ENCODE measurements at regions not wholly inside any gene's neighbourhood (a gene's known extent, or its start where the extent isn't known, plus 50 kb on each side); places are given as distances from the start of the nearest gene placed in this dataset.

- TF ChIP-seq ZNF623 (tag by site-specific recombination; IDR thresholded peaks at IDR 0.05) (no peak), RBAK (tag by site-specific recombination; IDR thresholded peaks at IDR 0.05) (no peak), SCRT1 (tag by site-specific recombination; IDR thresholded peaks at IDR 0.05; ENCODE audit: borderline replicate concordance) (no peak), ZNF223 (tag by site-specific recombination; IDR thresholded peaks at IDR 0.05) (no peak), ZBTB7A (tag by site-specific recombination; IDR thresholded peaks at IDR 0.05; ENCODE audit: low read depth) (no peak), ZNF174 (tag by site-specific recombination; IDR thresholded peaks at IDR 0.05) (no peak)
- TF ChIP-seq, protein P1, sequence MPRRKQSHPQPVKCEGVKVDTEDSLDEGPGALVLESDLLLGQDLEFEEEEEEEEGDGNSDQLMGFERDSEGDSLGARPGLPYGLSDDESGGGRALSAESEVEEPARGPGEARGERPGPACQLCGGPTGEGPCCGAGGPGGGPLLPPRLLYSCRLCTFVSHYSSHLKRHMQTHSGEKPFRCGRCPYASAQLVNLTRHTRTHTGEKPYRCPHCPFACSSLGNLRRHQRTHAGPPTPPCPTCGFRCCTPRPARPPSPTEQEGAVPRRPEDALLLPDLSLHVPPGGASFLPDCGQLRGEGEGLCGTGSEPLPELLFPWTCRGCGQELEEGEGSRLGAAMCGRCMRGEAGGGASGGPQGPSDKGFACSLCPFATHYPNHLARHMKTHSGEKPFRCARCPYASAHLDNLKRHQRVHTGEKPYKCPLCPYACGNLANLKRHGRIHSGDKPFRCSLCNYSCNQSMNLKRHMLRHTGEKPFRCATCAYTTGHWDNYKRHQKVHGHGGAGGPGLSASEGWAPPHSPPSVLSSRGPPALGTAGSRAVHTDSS (tag by site-specific recombination; IDR thresholded peaks at IDR 0.05), result no peak
Measured at GRCh38 chr5:104172976-104173375, 610.4 kb upstream of the NUDT12 start (continued).

DNA sequence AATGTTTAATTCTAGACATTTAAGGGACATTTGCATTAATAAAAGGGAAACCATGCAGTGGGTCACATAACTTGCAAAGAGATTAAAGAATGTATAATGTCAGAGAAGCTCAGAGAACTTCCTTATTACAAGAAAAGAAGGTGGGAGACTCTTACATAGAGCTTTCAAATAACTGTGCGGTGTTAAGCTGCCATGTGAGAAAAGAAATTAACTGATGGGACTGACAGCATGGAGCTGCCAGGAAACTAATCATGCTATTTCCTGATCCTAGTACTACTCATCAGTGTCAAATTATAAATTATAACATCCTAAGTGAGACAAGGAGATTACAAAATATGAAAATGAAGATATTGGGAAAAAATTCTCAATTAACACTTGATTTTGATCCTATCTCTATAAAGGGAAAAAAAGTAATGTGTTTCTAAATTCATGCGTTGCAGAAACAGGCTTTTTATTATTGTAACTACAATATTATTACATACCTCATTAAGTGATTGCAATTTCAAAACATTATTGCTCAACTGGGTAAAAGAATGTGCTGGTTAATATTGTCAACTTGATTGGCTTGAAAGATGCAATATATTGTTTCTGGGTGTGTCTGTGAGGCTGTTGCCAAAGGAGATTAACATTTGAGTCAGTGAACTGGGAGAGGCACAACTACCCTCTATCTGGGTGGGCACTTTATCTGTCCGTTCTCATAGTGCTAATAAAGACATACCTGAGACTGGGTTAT is 609.5 kb upstream of the NUDT12 start:
- Histone ChIP-seq H3K27ac (ENCODE audit: extremely low read depth, low read depth, low read length) (no peak overlapping the region), H3K4me1 (ENCODE audit: control insufficient read depth, insufficient read depth, low read length) (no peaks in the 10 kb centered on the region), H3K4me3 (ENCODE audit: low read depth, low read length) (no peak overlapping the region), H3K9me3 (ENCODE audit: control insufficient read depth, insufficient read depth, low read depth, low read length) (no peaks in the 10 kb centered on the region), H3K36me3 (ENCODE audit: control insufficient read depth in 2 of 2, insufficient read depth in 1 of 2, low read length in 2 of 2) (no peaks in the 10 kb centered on the region)
- TF ChIP-seq ZNF350 (tag by site-specific recombination; IDR thresholded peaks at IDR 0.05) (no peak), ZNF558 (tag by site-specific recombination; IDR thresholded peaks at IDR 0.05) (no peak), ZNF239 (tag by site-specific recombination; IDR thresholded peaks at IDR 0.05) (no peak), PRDM6 (tag by site-specific recombination; IDR thresholded peaks at IDR 0.05) (no peak), ZNF416 (tag by site-specific recombination; IDR thresholded peaks at IDR 0.05) (no peak), ZBTB10 (tag by site-specific recombination; IDR thresholded peaks at IDR 0.05) (no peak), BCL11B (tag by site-specific recombination; IDR thresholded peaks at IDR 0.05; ENCODE audit: low read depth) (no peak)
- CTCF ChIA-PET, result interaction anchor here (0.6 to 2.2 kb wide), 4 partner anchors 8 to 363 kb away, joined by 3 to 5 read pairs (median 3); no protein-coding TSS in a partner anchor
- POLR2A ChIA-PET, result no interaction called here

DNA sequence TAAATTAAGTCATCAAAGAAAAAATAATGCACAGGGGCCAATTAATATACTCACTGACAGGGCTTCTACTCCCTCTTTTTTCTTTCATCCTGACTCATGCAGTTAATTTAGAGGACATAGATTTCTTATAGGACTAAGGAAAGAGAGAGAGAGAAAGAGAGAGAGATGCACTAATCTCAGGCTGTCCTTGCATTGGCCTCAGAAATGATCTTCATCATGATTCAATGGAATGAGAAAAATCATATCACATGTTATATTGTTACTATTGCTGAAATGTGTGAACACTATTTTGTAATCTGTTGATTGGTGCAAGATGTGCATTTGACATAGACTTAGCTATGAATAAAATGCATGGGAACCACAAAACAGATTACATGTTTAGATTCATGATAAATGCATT is 608.3 kb upstream of the NUDT12 start:
- Histone ChIP-seq H3K9me3 (ENCODE audit: control insufficient read depth, insufficient read depth, low read depth, low read length) (no peaks in the 10 kb centered on the region), H3K36me3 (ENCODE audit: control insufficient read depth in 2 of 2, insufficient read depth in 1 of 2, low read length in 2 of 2) (no peaks in the 10 kb centered on the region), H3K27ac (ENCODE audit: extremely low read depth, low read depth, low read length) (no peak overlapping the region), H3K4me1 (ENCODE audit: control insufficient read depth, insufficient read depth, low read length) (no peaks in the 10 kb centered on the region), H3K4me3 (ENCODE audit: low read depth, low read length) (no peak overlapping the region)
- ChIA-PET POLR2A (no interaction called here), CTCF (interaction anchor here (2.2 kb wide), 1 partner anchor 362 kb away, joined by 5 read pairs; no protein-coding TSS in a partner anchor)
- TF ChIP-seq ZNF114 (tag by site-specific recombination; IDR thresholded peaks at IDR 0.05), result no peak
- no peak for TF ChIP-seq YY2 (tag by site-specific recombination; IDR thresholded peaks at IDR 0.05)
- TF ChIP-seq CTCF (tag by site-specific recombination; IDR thresholded peaks at IDR 0.05), result no peak
- TF ChIP-seq ZNF626 (tag by site-specific recombination; IDR thresholded peaks at IDR 0.05), result no peak
- no peak for TF ChIP-seq ZNF366 (tag by site-specific recombination; conservative IDR thresholded peaks at IDR 0.05)
- TF ChIP-seq ZNF302 (tag by site-specific recombination; IDR thresholded peaks at IDR 0.05; ENCODE audit: low read depth), result no peak
- TF ChIP-seq PRDM6 (tag by site-specific recombination; IDR thresholded peaks at IDR 0.05), result no peak
- no peak for TF ChIP-seq HOXC10 (CRISPR knock-in tag; IDR thresholded peaks at IDR 0.05)
- TF ChIP-seq ZNF354C (tag by site-specific recombination; IDR thresholded peaks at IDR 0.05; ENCODE audit: borderline replicate concordance, low read depth), result no peak
- no peak for TF ChIP-seq ZNF544 (tag by site-specific recombination; IDR thresholded peaks at IDR 0.05)

Measured in HEK293 (cell line).